GM06990 (cell line): ENCODE measurements at regions not wholly inside any gene's neighbourhood (a gene's known extent, or its start where the extent isn't known, plus 50 kb on each side); places are given as distances from the start of the nearest gene placed in this dataset.

Experiments used
- DNase-seq: peaks from one replicate; pipeline ENCODE4 v3.0.0-alpha.2; 2011; ENCODE audit not compliant: insufficient read length; ENCODE audit errors: extremely low read depth
- H3K27me3 ChIP-seq: replicated peaks from 2 replicates; pipeline ENCODE4 v1.6.0; 2011; ENCODE audit warnings: low read length; ENCODE audit not compliant: control insufficient read depth, insufficient read depth
- H3K36me3 ChIP-seq: 2 replicates; pipeline ENCODE4 v1.5.1; 2011; ENCODE audit warnings: low read length; ENCODE audit not compliant: control insufficient read depth, insufficient read depth
- H3K4me3 ChIP-seq: replicated peaks from 2 replicates; pipeline ENCODE4 v1.5.1; 2011; ENCODE audit warnings: low read depth, mild to moderate bottlenecking, control low read depth, low read length
- CTCF ChIP-seq: IDR thresholded peaks from 2 replicates; pipeline ENCODE4 v1.5.1; 2011; ENCODE audit warnings: low read length, control low read depth, mild to moderate bottlenecking, inconsistent platforms; ENCODE audit not compliant: insufficient read depth, poor library complexity, severe bottlenecking

GRCh38 chr6:132244744-132245143 lies 156.5 kb downstream of the MOXD1 start:
- no peaks in the 10 kb centered on the region for H3K36me3 ChIP-seq
- no peak for TF ChIP-seq CTCF
- no peaks in the 10 kb centered on the region for H3K27me3 ChIP-seq
- no peak overlapping the region for H3K4me3 ChIP-seq
- DNase-seq: no peak

- no peak for DNase-seq
- Histone ChIP-seq H3K36me3 (no peaks in the 10 kb centered on the region), H3K27me3 (no peaks in the 10 kb centered on the region; the same call in 1 of the 2 replicates), H3K4me3 (no peak overlapping the region)
- no peak for TF ChIP-seq CTCF
Observed at GRCh38 chr6:132236744-132237143, 164.5 kb downstream of the MOXD1 start.

- Histone ChIP-seq H3K4me3 (no peak overlapping the region), H3K27me3 (no peaks in the 10 kb centered on the region; the same call in 1 of the 2 replicates), H3K36me3 (no peaks in the 10 kb centered on the region)
- DNase-seq: no peak
- no peak for TF ChIP-seq CTCF
Observed at GRCh38 chr6:132236281-132236680, 165.0 kb downstream of the MOXD1 start.

- Histone ChIP-seq H3K27me3 (no peaks in the 10 kb centered on the region; the same call in 1 of the 2 replicates), H3K36me3 (no peaks in the 10 kb centered on the region), H3K4me3 (no peak overlapping the region)
- DNase-seq: no peak
- TF ChIP-seq CTCF: no peak
Observed at GRCh38 chr6:132235596-132236280, 165.5 kb downstream of the MOXD1 start.

GRCh38 chr6:132234356-132234755 lies 166.9 kb downstream of the MOXD1 start:
- DNase-seq: no peak
- TF ChIP-seq CTCF: no peak
- Histone ChIP-seq H3K36me3 (no peaks in the 10 kb centered on the region), H3K27me3 (no peaks in the 10 kb centered on the region; the same call in 1 of the 2 replicates), H3K4me3 (no peak overlapping the region)
